GM12891 (cell line): ENCODE measurements at regions not wholly inside any gene's neighbourhood (a gene's known extent, or its start where the extent isn't known, plus 50 kb on each side); places are given as distances from the start of the nearest gene placed in this dataset.

Source experiments
- PAX5 ChIP-seq: IDR thresholded peaks from 2 replicates; pipeline ENCODE4 v1.6.1; 2011; ENCODE audit warnings: low read length, moderate library complexity, mild to moderate bottlenecking; ENCODE audit not compliant: insufficient read depth, severe bottlenecking
- POLR2A ChIP-seq: IDR thresholded peaks from 2 replicates; pipeline ENCODE4 v1.6.1; 2011; ENCODE audit warnings: low read depth, low read length, control low read depth
- POLR2AphosphoS5 ChIP-seq: IDR thresholded peaks from 2 replicates; pipeline ENCODE4 v1.6.1; 2011; ENCODE audit warnings: low read depth, low read length, control low read depth
- POU2F2 ChIP-seq: IDR thresholded peaks from 2 replicates; pipeline ENCODE4 v1.6.1; 2011; ENCODE audit warnings: low read depth, mild to moderate bottlenecking, control low read depth, low read length, moderate library complexity
- SPI1 ChIP-seq: IDR thresholded peaks from 2 replicates; pipeline ENCODE4 v1.6.1; 2011; ENCODE audit warnings: low read depth, low read length, control low read depth
- TAF1 ChIP-seq: IDR thresholded peaks from 2 replicates; pipeline ENCODE4 v1.6.1; 2011; ENCODE audit warnings: low read depth, low read length, control low read depth

DNA sequence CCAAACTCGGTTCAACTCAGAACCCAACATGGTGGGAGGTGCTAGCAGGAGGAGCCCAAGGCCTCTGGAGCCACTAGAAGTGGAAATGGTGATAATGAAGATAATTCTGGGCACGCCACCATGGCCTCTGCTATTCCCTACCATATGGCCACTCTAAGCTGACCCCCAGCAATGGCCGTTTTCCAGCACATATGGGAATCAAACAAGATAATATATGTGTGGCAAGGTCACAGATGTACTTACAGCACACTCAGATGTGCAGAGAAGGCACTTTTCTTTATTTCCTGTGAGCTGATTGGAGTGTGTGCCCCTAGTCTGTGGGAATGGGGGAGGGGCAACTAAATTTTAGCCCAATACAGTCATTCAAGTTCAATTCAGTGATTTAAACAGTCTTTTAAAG is 153.4 kb upstream of the LRFN2 start:
- TF ChIP-seq POLR2A (no peak), PAX5 (no peak), TAF1 (no peak), POLR2AphosphoS5 (no peak), POU2F2 (no peak), SPI1 (no peak)
